H1 (cell line): ENCODE measurements at regions not wholly inside any gene's neighbourhood (a gene's known extent, or its start where the extent isn't known, plus 50 kb on each side); places are given as distances from the start of the nearest gene placed in this dataset.

Experiments used
- CTCF ChIA-PET: fragments of 300-600 bp; sonication (Branson Sonifier 250); formaldehyde crosslinking; loops from one replicate; lab custom pipeline; 2021; ENCODE audit not compliant: partially characterized antibody; lab: Charles Lee
- POLR2A ChIA-PET: fragments of 300-600 bp; sonication (Branson Sonifier 250); formaldehyde crosslinking; loops from one replicate; lab custom pipeline; 2021; ENCODE audit warnings: inconsistent platforms; ENCODE audit not compliant: partially characterized antibody; lab: Charles Lee
- DNase-seq, 2 experiments: peaks; one replicate each; pipeline versions ENCODE4 v3.0.0 to v3.0.0-alpha.2; 2010 to 2022; ENCODE audit warnings: low spot score in 2 of 2, low read depth in 1 of 2, mixed read lengths in 1 of 2
- FAIRE-seq: peaks from 2 replicates; lab custom pipeline; 2011; peaks lifted over from hg19 to GRCh38; lab: Jason Lieb, UNC
- H2AFZ ChIP-seq: 2 replicates; pipeline ENCODE4 v1.8.1; 2012; ENCODE audit warnings: low read length, inconsistent platforms
- H2AK5ac ChIP-seq: 2 replicates; pipeline ENCODE4 v1.6.1; 2013; ENCODE audit warnings: low read depth, low read length
- H2BK120ac ChIP-seq: replicated peaks from 2 replicates; pipeline ENCODE3; 2013; ENCODE audit warnings: low read depth, low read length, inconsistent platforms
- H2BK12ac ChIP-seq: 2 replicates; pipeline ENCODE4 v1.6.1; 2013; ENCODE audit warnings: low read depth, low read length
- H2BK15ac ChIP-seq: 2 replicates; pipeline ENCODE4 v1.6.1; 2013; ENCODE audit warnings: low read length
- H2BK20ac ChIP-seq: 2 replicates; pipeline ENCODE4 v1.6.1; 2013; ENCODE audit warnings: low read length
- H2BK5ac ChIP-seq: 2 replicates; pipeline ENCODE4 v1.6.1; 2013; ENCODE audit warnings: low read depth, low read length
- H3K14ac ChIP-seq: 2 replicates; pipeline ENCODE4 v1.6.1; 2013; ENCODE audit warnings: inconsistent platforms; ENCODE audit not compliant: insufficient read length
- H3K18ac ChIP-seq: 2 replicates; pipeline ENCODE4 v1.6.1; 2013; ENCODE audit warnings: low read length; ENCODE audit errors: extremely low read depth
- H3K23ac ChIP-seq: 2 replicates; pipeline ENCODE4 v1.6.1; 2013; ENCODE audit warnings: inconsistent platforms; ENCODE audit not compliant: insufficient read length
- H3K23me2 ChIP-seq: 2 replicates; pipeline ENCODE4 v1.6.1; 2013; ENCODE audit warnings: low read depth, low read length
- H3K27ac ChIP-seq: 2 replicates; pipeline ENCODE4 v1.6.1; 2011; ENCODE audit warnings: low read depth, low read length, inconsistent platforms
- H3K27me3 ChIP-seq, 4 experiments: replicated peaks in 1 of 4; 1 replicate in 1 of 4; 2 replicates in 3 of 4; pipeline versions ENCODE4 v1.6.1 to v1.8.1; 2011 to 2013; ENCODE audit warnings: low read length in 3 of 4, mild to moderate bottlenecking in 3 of 4, inconsistent platforms in 2 of 4, mixed read lengths in 2 of 4, moderate library complexity in 1 of 4; ENCODE audit not compliant: control insufficient read depth in 3 of 4, insufficient read depth in 3 of 4; ENCODE audit errors: extremely low read depth in 1 of 4
- H3K36me3 ChIP-seq, 4 experiments: 2 replicates each; pipeline versions ENCODE4 v1.6.1 to v1.8.1; 2011 to 2013; ENCODE audit warnings: mild to moderate bottlenecking in 4 of 4, low read length in 3 of 4, moderate library complexity in 2 of 4, control low read depth in 1 of 4, inconsistent platforms in 1 of 4; ENCODE audit not compliant: insufficient read depth in 4 of 4, control insufficient read depth in 2 of 4
- H3K4ac ChIP-seq: replicated peaks from 2 replicates; pipeline ENCODE3; 2013; ENCODE audit warnings: low read length, low read depth, mixed read lengths, inconsistent platforms; ENCODE audit not compliant: insufficient read length
- H3K4me1 ChIP-seq, 4 experiments: replicated peaks in 1 of 4; 1 replicate in 1 of 4; 2 replicates in 3 of 4; pipeline versions ENCODE4 v1.6.1 to v1.8.1; 2011 to 2013; ENCODE audit warnings: low read length in 3 of 4, inconsistent platforms in 2 of 4, mixed read lengths in 1 of 4; ENCODE audit not compliant: insufficient read depth in 4 of 4, control insufficient read depth in 3 of 4
- H3K4me2 ChIP-seq, 2 experiments: 2 replicates each; pipeline versions ENCODE4 v1.6.1 to v1.8.1; 2011 to 2013; ENCODE audit warnings: low read depth in 2 of 2, low read length in 2 of 2, control low read depth in 1 of 2, inconsistent platforms in 1 of 2, mild to moderate bottlenecking in 1 of 2; ENCODE audit not compliant: insufficient read depth in 1 of 2
- H3K4me3 ChIP-seq, 4 experiments: fragments of 200-600, 300-600 bp in 1 of 4; sonication (generic), shearing (Covaris generic), sonication (Bioruptor Twin) in 1 of 4; 2 replicates each; pipeline versions ENCODE4 v1.5.1 to v1.8.1; 2011 to 2016; ENCODE audit warnings: low read length in 4 of 4, low read depth in 3 of 4, control low read depth in 2 of 4, inconsistent platforms in 2 of 4, mild to moderate bottlenecking in 2 of 4, mixed read lengths in 1 of 4, moderate library complexity in 1 of 4; ENCODE audit not compliant: insufficient read depth in 2 of 4; ENCODE audit errors: extremely low read depth in 1 of 4
- H3K56ac ChIP-seq: replicated peaks from 2 replicates; pipeline ENCODE3; 2013; ENCODE audit warnings: low read depth, mild to moderate bottlenecking, mixed read lengths, low read length, inconsistent platforms; ENCODE audit not compliant: insufficient read length
- H3K79me1 ChIP-seq: 2 replicates; pipeline ENCODE4 v1.6.1; 2013; ENCODE audit warnings: low read depth, low read length, control low read depth
- H3K79me2 ChIP-seq, 2 experiments: 2 replicates each; pipeline versions ENCODE4 v1.6.1 to v1.8.1; 2012 to 2013; ENCODE audit warnings: low read length in 2 of 2, mild to moderate bottlenecking in 2 of 2, inconsistent platforms in 1 of 2; ENCODE audit not compliant: insufficient read depth in 2 of 2, control insufficient read depth in 1 of 2
- H3K9ac ChIP-seq, 4 experiments: replicated peaks in 1 of 4; 1 replicate in 1 of 4; 2 replicates in 3 of 4; pipeline versions ENCODE4 v1.6.1 to v1.8.1; 2011 to 2013; ENCODE audit warnings: low read depth in 3 of 4, low read length in 3 of 4, control low read depth in 2 of 4, mild to moderate bottlenecking in 2 of 4, moderate library complexity in 2 of 4, inconsistent platforms in 1 of 4; ENCODE audit errors: extremely low read depth in 1 of 4
- H3K9me3 ChIP-seq, 2 experiments: 2 replicates each; pipeline versions ENCODE4 v1.6.1 to v1.8.1; 2012 to 2013; ENCODE audit warnings: mild to moderate bottlenecking in 2 of 2, moderate library complexity in 2 of 2, control low read depth in 1 of 2, inconsistent platforms in 1 of 2, low read depth in 1 of 2, low read length in 1 of 2, mixed read lengths in 1 of 2; ENCODE audit not compliant: insufficient read depth in 2 of 2
- H4K20me1 ChIP-seq, 2 experiments: replicated peaks in 1 of 2; 2 replicates each; pipeline versions ENCODE3 to v1.8.1; 2011 to 2013; ENCODE audit warnings: inconsistent platforms in 2 of 2, low read length in 2 of 2, mild to moderate bottlenecking in 1 of 2; ENCODE audit not compliant: insufficient read depth in 2 of 2, control insufficient read depth in 1 of 2
- H4K5ac ChIP-seq: 2 replicates; pipeline ENCODE4 v1.6.1; 2013; ENCODE audit warnings: low read length, low read depth, mixed read lengths, inconsistent platforms; ENCODE audit not compliant: insufficient read length
- H4K8ac ChIP-seq: 2 replicates; pipeline ENCODE4 v1.8.0; 2013; ENCODE audit warnings: mild to moderate bottlenecking, moderate library complexity, low read length, inconsistent platforms; ENCODE audit not compliant: insufficient read depth; ENCODE audit errors: extremely low read depth
- H4K91ac ChIP-seq: replicated peaks from 2 replicates; pipeline ENCODE3; 2013; ENCODE audit warnings: low read length, mixed read lengths, inconsistent platforms; ENCODE audit not compliant: insufficient read length
- ATF2 ChIP-seq: IDR thresholded peaks from 2 replicates; pipeline ENCODE4 v1.6.1; 2012; ENCODE audit warnings: low read length, inconsistent platforms
- BRCA1 ChIP-seq: IDR thresholded peaks from 2 replicates; pipeline ENCODE4 v1.6.1; 2012; ENCODE audit warnings: low read depth, low read length, improper control_type of control experiment
- CBX5 ChIP-seq: fragments of 300-800, 300-1000 bp; sonication (generic); IDR thresholded peaks from 2 replicates; pipeline ENCODE4 v1.7.1; 2016; ENCODE audit warnings: antibody characterized with exemption, low read length, low read depth
- CEBPB ChIP-seq: IDR thresholded peaks from 2 replicates; pipeline ENCODE4 v1.6.1; 2012; ENCODE audit warnings: low read depth, low read length
- MAFK ChIP-seq: IDR thresholded peaks from 2 replicates; pipeline ENCODE4 v1.6.1; 2012; ENCODE audit warnings: low read depth, mild to moderate bottlenecking, improper control_type of control experiment, low read length
- PHF8 ChIP-seq: fragments of 200-600 bp; sonication (generic); conservative IDR thresholded peaks from 2 replicates; pipeline ENCODE4 v1.7.1; 2012; ENCODE audit warnings: low read depth, mild to moderate bottlenecking, inconsistent platforms, low read length, moderate library complexity
- RNF2 ChIP-seq: fragments of 200-900, 300-1000 bp; sonication (generic); IDR thresholded peaks from 2 replicates; pipeline ENCODE4 v1.7.1; 2016; ENCODE audit warnings: borderline replicate concordance, low read depth, mild to moderate bottlenecking, antibody characterized with exemption, low read length; ENCODE audit not compliant: poor library complexity, severe bottlenecking; ENCODE audit errors: missing control alignments
- SP2 ChIP-seq: IDR thresholded peaks from 2 replicates; pipeline ENCODE4 v1.6.1; 2012; ENCODE audit warnings: mild to moderate bottlenecking, low read length, inconsistent platforms
- SUZ12 ChIP-seq: fragments of 200-600 bp; sonication (generic); IDR thresholded peaks from 2 replicates; pipeline ENCODE4 v1.6.1; 2012; ENCODE audit warnings: mild to moderate bottlenecking, inconsistent platforms, low read length, moderate library complexity, mixed read lengths
- TAF1 ChIP-seq: IDR thresholded peaks from 2 replicates; pipeline ENCODE4 v1.6.1; 2011; ENCODE audit warnings: mild to moderate bottlenecking, low read depth, low read length
- TAF7 ChIP-seq: optimal IDR thresholded peaks from 2 replicates; pipeline ENCODE3; 2011; ENCODE audit warnings: low read depth, mild to moderate bottlenecking, inconsistent platforms, low read length, moderate library complexity, borderline replicate concordance
- WGBS, 2 experiments: shearing (Covaris generic) in 1 of 2; methylation state at CpG; one replicate each; pipeline versions ENCODE4 v1.1.6 to v1.1.7; 2013 to 2015; ENCODE audit warnings: low lambda C conversion rate in 2 of 2, mixed read lengths in 2 of 2, inconsistent platforms in 1 of 2, low coverage in 1 of 2, missing lambda C conversion rate in 1 of 2; ENCODE audit not compliant: insufficient replicate concordance in 2 of 2, insufficient coverage in 1 of 2, insufficient read length in 1 of 2; ENCODE audit errors: extremely low coverage in 1 of 2, missing lambda C conversion rate in 1 of 2; 5-methylcytosine and 5-hydroxymethylcytosine counted together
- TF ChIP-seq, protein P1 (sequence below): IDR thresholded peaks from 2 replicates; pipeline ENCODE4 v1.6.1; 2011; ENCODE audit warnings: low read length, improper control_type of control experiment

DNA sequence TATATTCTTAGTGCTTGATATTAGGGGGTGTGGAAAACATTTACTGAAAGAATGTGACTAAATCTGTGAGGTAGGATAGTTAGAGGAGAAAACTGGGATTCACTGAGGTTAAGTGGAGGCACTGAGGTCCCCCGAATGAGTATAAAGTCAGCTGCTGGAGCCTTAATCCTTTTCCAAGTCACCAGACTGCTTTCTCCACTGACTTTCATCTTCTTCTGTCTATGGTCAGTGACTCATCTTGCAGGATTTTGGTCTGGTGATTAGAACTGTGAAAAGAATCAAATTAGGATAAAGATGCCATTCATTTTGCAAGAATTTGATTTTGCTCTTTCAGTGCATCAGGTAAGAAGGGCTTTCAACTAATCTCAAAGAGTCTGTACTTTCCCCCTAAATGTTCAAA lies 89.3 kb upstream of the ALDH1A1 start:
- Histone ChIP-seq H3K4me2 (no peak overlapping the region), H2AK5ac (no peak overlapping the region), H2BK12ac (no peak overlapping the region), H3K23me2 (no peaks in the 10 kb centered on the region), H3K18ac (no peak overlapping the region), H2BK120ac (no peak overlapping the region), H3K4me3 (no peak overlapping the region), H3K27me3 (no peaks in the 10 kb centered on the region), H2BK20ac (no peak overlapping the region), H4K91ac (no peak overlapping the region), H3K9ac (no peak overlapping the region), H3K4ac (no peak overlapping the region), H3K23ac (no peak overlapping the region), H3K36me3 (no peaks in the 10 kb centered on the region), H4K5ac (no peak overlapping the region), H2AFZ (no peak overlapping the region), H2BK5ac (no peak overlapping the region), H4K8ac (no peak overlapping the region), H2BK15ac (no peak overlapping the region), H3K9me3 (no peaks in the 10 kb centered on the region), H3K79me1 (no peaks in the 10 kb centered on the region), H3K27ac (no peak overlapping the region), H3K4me1 (peaks cover 0 to 2% (median 1%) of the 10 kb centered on the region in 4 experiments; a peak in 1 of 7 replicates), H3K79me2 (no peaks in the 10 kb centered on the region), H3K14ac (no peak overlapping the region), H3K56ac (no peak overlapping the region), H4K20me1 (no peaks in the 10 kb centered on the region)
- WGBS, 2 experiments: 95% methylated on average over 1 of the region's 1 CpG; no CpG with 5 or more reads in 1 of the 2 experiments
- POLR2A ChIA-PET: no interaction called here
- DNase-seq (no peak), FAIRE-seq (no peak)
- CTCF ChIA-PET: interaction anchor here (0.8 to 1.9 kb wide), 3 partner anchors 9 to 184 kb away, joined by 3 to 4 read pairs (median 3); no protein-coding TSS in a partner anchor
- TF ChIP-seq TAF1 (no peak), CBX5 (no peak), CEBPB (no peak), PHF8 (no peak), TAF7 (no peak), SP2 (no peak), ATF2 (no peak), RNF2 (no peak), MAFK (no peak), SUZ12 (no peak), BRCA1 (no peak)
- TF ChIP-seq, protein P1, sequence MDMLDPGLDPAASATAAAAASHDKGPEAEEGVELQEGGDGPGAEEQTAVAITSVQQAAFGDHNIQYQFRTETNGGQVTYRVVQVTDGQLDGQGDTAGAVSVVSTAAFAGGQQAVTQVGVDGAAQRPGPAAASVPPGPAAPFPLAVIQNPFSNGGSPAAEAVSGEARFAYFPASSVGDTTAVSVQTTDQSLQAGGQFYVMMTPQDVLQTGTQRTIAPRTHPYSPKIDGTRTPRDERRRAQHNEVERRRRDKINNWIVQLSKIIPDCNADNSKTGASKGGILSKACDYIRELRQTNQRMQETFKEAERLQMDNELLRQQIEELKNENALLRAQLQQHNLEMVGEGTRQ: no peak
